Liver (tissue), 3 donors: ENCODE measurements at regions not wholly inside any gene's neighbourhood (a gene's known extent, or its start where the extent isn't known, plus 50 kb on each side); places are given as distances from the start of the nearest gene placed in this dataset.

Experiments used
- EGR1 ChIP-seq, 2 donors: IDR thresholded peaks; 2 replicates each; pipeline ENCODE4 v1.6.1; 2016 to 2018; ENCODE audit warnings: antibody characterized with exemption in 2 of 2, low read depth in 2 of 2
- MAX ChIP-seq: IDR thresholded peaks from 2 replicates; pipeline ENCODE4 v1.6.1; 2016; ENCODE audit warnings: antibody characterized with exemption
- RAD21 ChIP-seq, 2 donors: IDR thresholded peaks; 2 replicates each; pipeline ENCODE4 v1.6.1; 2016; ENCODE audit warnings: antibody characterized with exemption in 2 of 2, mild to moderate bottlenecking in 2 of 2
- REST ChIP-seq: IDR thresholded peaks from 2 replicates; pipeline ENCODE4 v1.6.1; 2016; ENCODE audit warnings: antibody characterized with exemption, mild to moderate bottlenecking
- SP1 ChIP-seq: IDR thresholded peaks from 2 replicates; pipeline ENCODE4 v1.6.1; 2018; ENCODE audit warnings: antibody characterized with exemption, mild to moderate bottlenecking
- TAF1 ChIP-seq: conservative IDR thresholded peaks from 2 replicates; pipeline ENCODE4 v1.6.1; 2016; ENCODE audit warnings: antibody characterized with exemption, mild to moderate bottlenecking
- TF ChIP-seq, protein P1 (sequence below): fragments of 150-350 bp; IDR thresholded peaks from 2 replicates; pipeline ENCODE4 v1.5.1; 2017; ENCODE audit warnings: improper control_type of control experiment, low read depth, low read length; ENCODE audit not compliant: missing input control
- TF ChIP-seq, protein P2 (sequence below): IDR thresholded peaks from 2 replicates; pipeline ENCODE4 v1.6.1; 2016; ENCODE audit warnings: antibody characterized with exemption
- donor health status: healthy.
- donor health status: healthy.

- TF ChIP-seq, protein P1, sequence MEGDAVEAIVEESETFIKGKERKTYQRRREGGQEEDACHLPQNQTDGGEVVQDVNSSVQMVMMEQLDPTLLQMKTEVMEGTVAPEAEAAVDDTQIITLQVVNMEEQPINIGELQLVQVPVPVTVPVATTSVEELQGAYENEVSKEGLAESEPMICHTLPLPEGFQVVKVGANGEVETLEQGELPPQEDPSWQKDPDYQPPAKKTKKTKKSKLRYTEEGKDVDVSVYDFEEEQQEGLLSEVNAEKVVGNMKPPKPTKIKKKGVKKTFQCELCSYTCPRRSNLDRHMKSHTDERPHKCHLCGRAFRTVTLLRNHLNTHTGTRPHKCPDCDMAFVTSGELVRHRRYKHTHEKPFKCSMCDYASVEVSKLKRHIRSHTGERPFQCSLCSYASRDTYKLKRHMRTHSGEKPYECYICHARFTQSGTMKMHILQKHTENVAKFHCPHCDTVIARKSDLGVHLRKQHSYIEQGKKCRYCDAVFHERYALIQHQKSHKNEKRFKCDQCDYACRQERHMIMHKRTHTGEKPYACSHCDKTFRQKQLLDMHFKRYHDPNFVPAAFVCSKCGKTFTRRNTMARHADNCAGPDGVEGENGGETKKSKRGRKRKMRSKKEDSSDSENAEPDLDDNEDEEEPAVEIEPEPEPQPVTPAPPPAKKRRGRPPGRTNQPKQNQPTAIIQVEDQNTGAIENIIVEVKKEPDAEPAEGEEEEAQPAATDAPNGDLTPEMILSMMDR = no peak
- TF ChIP-seq MAX (no peak), EGR1 (IDR thresholded peaks at IDR 0.05; ENCODE audit: low read depth in 2 of 2) (no peak), REST (no peak), SP1 (no peak), TAF1 (no peak), RAD21 (IDR thresholded peaks at IDR 0.05) (no peak)
- TF ChIP-seq, protein P2, sequence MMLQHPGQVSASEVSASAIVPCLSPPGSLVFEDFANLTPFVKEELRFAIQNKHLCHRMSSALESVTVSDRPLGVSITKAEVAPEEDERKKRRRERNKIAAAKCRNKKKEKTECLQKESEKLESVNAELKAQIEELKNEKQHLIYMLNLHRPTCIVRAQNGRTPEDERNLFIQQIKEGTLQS = no peak
Observed at GRCh38 chr1:118326960-118327629, 142.1 kb upstream of the SPAG17 start.
